HG03280 (cell line): ENCODE measurements at regions not wholly inside any gene's neighbourhood (a gene's known extent, or its start where the extent isn't known, plus 50 kb on each side); places are given as distances from the start of the nearest gene placed in this dataset.

Experiments
- ATAC-seq: cut with Tn5 transposase; IDR thresholded peaks from one replicate; pipeline ENCODE4 v1.9.1; 2021; ENCODE audit warnings: mild to moderate bottlenecking, moderate library complexity; ENCODE audit not compliant: unreplicated experiment

GRCh38 chr5:124692950-124693349 is 53.5 kb downstream of the ZNF608 start:
- no peak for ATAC-seq

- ATAC-seq: no peak
Measured at GRCh38 chr5:124692324-124692723, 54.1 kb downstream of the ZNF608 start.

- ATAC-seq: no peak
Measured at GRCh38 chr5:124689653-124690052, 56.8 kb downstream of the ZNF608 start.

- ATAC-seq: no peak
Measured at GRCh38 chr5:124686239-124687004, 60.0 kb downstream of the ZNF608 start.

- ATAC-seq: no peak
Measured at GRCh38 chr5:124685404-124685930, 61.0 kb downstream of the ZNF608 start.

- no peak for ATAC-seq
Measured at GRCh38 chr5:124683917-124684555, 62.4 kb downstream of the ZNF608 start.

GRCh38 chr5:124679578-124680199 is 66.8 kb downstream of the ZNF608 start:
- no peak for ATAC-seq

GRCh38 chr5:124678922-124679519 is 67.4 kb downstream of the ZNF608 start:
- no peak for ATAC-seq

- ATAC-seq: no peak
Measured at GRCh38 chr5:124678468-124678867, 68.0 kb downstream of the ZNF608 start.

- ATAC-seq: no peak
Measured at GRCh38 chr5:124677374-124678351, 68.8 kb downstream of the ZNF608 start.

- no peak for ATAC-seq
Measured at GRCh38 chr5:124675931-124676846, 70.2 kb downstream of the ZNF608 start.

- no peak for ATAC-seq
Measured at GRCh38 chr5:124671193-124671592, 75.2 kb downstream of the ZNF608 start.

GRCh38 chr5:124670722-124671184 is 75.7 kb downstream of the ZNF608 start:
- no peak for ATAC-seq

- ATAC-seq: no peak
Measured at GRCh38 chr5:124669956-124670721, 76.3 kb downstream of the ZNF608 start.

GRCh38 chr5:124669300-124669648 is 77.2 kb downstream of the ZNF608 start:
- no peak for ATAC-seq

- ATAC-seq: no peak
Measured at GRCh38 chr5:124668353-124669299, 77.8 kb downstream of the ZNF608 start.

- ATAC-seq: no peak
Measured at GRCh38 chr5:124665625-124666024, 80.8 kb downstream of the ZNF608 start.
